Fibroblast of skin of left biceps (primary cell): ENCODE measurements at regions not wholly inside any gene's neighbourhood (a gene's known extent, or its start where the extent isn't known, plus 50 kb on each side); places are given as distances from the start of the nearest gene placed in this dataset.
"Not testable (repeated sequence)": the region's sequence is repeated elsewhere in the genome, so short reads cannot be mapped to it uniquely, and the experiment has no call there.

Experiments used
- DNase-seq, 2 experiments: peaks; one replicate each; pipeline ENCODE4 v3.0.0-alpha.2; 2013; ENCODE audit warnings: low read depth in 2 of 2

DNA sequence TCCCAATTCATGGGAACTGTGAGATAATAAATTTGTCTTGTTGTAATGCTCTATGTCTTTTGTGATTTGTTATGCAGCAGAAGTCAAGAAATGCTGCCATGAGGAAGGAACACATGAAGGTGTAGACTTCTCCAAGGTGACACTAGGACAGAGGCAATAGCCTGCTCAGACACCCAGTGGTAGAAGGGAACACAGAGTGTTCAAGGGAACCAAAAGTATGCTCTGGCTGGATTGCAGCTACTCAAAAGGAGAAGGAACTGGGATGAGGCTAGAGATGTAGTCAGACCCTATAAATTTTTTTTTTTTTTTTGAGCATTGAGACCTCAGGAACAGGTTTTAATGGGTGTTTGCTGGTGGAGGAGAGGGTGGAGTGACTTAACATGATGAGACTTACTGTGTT lies 232.5 kb downstream of the PARP8 start:
- no peak for DNase-seq

- no peak for DNase-seq
These were observed 234.6 kb downstream of the PARP8 start for GRCh38 chr5:50900952-50901510.

DNA sequence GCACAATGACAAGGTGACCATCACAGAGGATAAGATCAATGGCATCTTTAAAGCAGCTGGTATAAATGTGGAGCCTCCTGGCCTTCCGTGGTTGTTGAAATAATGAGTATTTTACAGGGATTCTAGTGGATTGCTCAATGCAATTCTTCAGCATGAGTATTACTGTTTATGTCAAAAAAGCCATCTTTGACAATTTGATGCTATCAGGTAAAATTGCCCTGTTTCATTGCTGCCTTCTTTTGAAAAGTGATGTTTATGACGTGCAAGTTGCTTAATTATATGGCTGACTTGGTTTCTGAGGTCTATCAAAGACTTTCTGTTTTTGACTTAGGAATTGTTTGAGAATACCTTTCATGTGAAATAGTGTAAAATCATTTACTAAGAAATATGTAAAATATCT lies 237.2 kb downstream of the PARP8 start:
- DNase-seq = no peak

- DNase-seq = no peak
These were observed 239.6 kb downstream of the PARP8 start for GRCh38 chr5:50905996-50906570.

- DNase-seq = not testable (repeated sequence)
These were observed 253.7 kb downstream of the PARP8 start for GRCh38 chr5:50920160-50920559.

DNA sequence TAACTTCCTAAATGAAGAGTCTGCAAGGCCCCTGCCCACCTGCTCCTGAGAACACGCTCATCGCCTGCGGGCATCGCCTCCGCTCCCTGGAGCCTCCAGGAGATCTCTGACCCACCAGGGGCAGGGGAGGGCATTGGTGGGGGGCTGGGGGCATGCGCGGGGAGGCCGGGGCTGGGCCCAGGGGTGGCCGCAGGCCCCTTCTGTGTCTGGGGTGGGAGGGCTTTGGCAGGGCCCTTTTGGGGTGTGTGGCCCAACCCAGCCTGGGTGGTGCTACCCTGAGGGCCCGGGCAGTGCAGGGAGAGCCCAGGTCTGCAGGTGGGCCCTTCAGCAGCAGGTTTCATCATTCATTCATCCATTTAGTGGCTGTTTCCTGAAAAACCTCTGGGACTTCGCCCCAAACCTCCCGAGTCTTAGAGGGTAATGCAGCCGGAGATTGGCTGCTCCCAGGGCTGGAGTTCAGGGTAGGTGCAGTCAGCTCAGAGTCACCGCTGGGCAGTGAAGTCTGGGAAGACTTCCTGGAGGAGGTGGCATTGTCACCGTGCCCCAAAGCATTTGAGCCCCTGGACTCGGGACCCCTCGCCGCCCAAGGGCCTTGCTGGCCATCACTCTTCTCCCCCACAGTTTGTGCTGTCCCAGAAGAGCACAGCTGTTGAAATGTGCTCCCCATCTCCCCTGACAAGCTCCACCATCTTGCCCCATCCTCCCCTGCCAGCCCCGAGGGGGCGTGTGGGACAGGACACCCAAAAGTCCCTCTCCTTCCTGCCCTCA lies 255.1 kb downstream of the PARP8 start:
- no peak for DNase-seq

- not testable (repeated sequence) for DNase-seq
These were observed 255.9 kb downstream of the PARP8 start for GRCh38 chr5:50922134-50922941.

- DNase-seq = no peak
These were observed 256.7 kb downstream of the PARP8 start for GRCh38 chr5:50922942-50923767.

- DNase-seq = no peak
These were observed 257.5 kb downstream of the PARP8 start for GRCh38 chr5:50923768-50924494.

DNA sequence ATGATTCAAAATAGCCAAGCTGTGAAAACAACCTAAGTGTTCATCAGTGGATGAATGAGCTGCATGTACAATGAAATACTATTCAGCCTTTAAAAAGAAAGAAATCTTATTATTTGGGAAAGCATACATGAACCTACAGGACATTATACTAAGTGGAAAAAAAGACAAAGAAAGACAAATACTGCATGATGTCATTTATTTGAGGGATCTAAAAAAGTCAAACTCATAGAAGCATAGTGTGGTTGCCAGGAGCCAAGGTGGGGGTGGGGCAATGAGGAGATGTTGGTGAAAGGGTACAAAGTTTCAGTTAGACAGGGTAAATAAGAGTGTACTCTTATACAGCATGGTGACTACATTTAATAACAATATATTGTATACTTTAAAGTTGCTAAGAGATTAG lies 261.5 kb downstream of the PARP8 start:
- DNase-seq = no peak

GRCh38 chr5:50929174-50929573 lies 262.7 kb downstream of the PARP8 start:
- DNase-seq = no peak

- no peak for DNase-seq
These were observed 267.9 kb downstream of the PARP8 start for GRCh38 chr5:50934343-50934742.

- DNase-seq = no peak
These were observed 278.7 kb downstream of the PARP8 start for GRCh38 chr5:50945139-50945538.

DNA sequence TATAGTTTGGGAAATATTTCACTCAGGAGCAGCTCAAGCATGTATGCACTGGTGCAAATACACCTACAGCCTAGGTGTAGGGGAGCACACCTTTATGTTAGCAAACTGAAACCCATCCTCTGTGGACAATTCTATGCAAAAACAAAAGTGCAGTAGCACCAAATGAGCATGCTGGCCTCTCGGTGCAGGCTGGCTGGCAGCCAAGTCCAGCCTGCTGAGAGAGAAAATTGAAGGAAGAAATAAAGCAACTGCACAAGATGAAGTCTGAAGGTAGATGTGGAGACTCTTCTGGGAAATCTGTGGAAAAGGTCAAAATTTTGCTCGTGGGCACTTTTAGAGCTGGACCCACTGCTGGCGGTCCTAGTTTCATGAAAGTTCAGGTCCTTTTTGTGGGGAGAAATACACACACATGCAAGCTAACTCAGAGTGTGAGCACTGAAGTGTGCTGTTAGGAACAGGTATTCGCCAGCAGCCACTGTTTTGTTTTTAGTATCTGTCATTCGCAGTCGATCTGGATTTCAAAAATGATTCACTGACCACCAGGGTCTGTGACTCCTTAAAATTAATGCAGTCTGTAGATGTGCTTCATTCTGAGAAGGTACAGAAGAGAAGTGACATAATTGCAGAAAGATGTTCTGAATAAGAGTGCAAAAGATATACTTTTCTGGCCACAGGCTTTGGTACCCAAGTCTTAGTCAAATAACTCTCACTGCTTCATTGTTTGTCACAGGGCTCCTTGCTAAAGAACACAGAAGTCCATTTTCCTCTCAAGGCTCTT lies 281.7 kb downstream of the PARP8 start:
- DNase-seq = no peak

- DNase-seq = no peak
These were observed 286.9 kb downstream of the PARP8 start for GRCh38 chr5:50953290-50953689.

- DNase-seq = no peak
These were observed 292.5 kb downstream of the PARP8 start for GRCh38 chr5:50958852-50959457.

DNA sequence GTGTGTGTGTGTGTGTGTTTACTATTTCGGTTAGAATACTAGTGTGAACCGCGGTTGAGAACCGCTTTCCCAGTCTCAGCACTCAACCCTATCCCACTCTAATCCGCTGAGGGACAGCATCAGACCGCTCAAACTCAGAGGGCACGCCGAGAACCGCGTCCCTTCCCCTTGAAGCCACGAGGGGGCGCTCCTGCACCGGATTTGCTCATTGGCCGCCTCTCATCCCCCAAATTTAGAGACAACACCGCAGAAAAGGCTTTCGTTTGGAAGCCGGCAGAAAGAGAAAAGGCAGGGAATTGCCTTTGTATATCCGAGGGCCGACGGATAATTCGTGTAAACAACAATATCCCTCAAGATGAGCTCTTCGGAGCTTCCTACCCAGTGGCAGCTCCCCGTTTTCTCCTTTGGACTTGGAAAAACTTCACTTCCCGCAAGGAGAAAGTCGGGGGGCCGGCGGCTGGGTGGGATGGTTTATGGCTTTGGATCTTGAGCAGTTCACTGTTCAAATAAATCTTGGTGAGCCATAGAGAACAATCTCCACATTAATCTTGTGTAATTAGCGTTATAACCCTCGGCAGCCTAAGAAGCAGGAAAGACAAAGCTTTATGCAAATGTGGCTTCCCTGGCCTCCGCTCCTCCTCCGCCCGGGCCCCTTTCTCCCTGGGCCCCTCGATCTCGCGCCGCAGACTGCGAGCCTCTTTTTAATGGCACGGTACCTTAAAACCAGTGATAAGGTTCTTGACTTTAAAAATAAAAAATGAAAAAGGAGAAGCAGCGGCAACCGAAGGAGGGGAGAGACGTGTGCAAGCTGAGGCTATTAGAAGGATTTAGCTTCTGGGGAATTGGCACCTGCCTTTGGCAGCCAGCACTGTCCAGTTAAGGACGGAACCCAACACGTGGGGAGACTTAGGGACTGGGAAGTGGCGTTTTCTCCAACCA lies 296.8 kb downstream of the PARP8 start:
- DNase-seq = peak in 1 of 2 experiments; percentile 7

DNA sequence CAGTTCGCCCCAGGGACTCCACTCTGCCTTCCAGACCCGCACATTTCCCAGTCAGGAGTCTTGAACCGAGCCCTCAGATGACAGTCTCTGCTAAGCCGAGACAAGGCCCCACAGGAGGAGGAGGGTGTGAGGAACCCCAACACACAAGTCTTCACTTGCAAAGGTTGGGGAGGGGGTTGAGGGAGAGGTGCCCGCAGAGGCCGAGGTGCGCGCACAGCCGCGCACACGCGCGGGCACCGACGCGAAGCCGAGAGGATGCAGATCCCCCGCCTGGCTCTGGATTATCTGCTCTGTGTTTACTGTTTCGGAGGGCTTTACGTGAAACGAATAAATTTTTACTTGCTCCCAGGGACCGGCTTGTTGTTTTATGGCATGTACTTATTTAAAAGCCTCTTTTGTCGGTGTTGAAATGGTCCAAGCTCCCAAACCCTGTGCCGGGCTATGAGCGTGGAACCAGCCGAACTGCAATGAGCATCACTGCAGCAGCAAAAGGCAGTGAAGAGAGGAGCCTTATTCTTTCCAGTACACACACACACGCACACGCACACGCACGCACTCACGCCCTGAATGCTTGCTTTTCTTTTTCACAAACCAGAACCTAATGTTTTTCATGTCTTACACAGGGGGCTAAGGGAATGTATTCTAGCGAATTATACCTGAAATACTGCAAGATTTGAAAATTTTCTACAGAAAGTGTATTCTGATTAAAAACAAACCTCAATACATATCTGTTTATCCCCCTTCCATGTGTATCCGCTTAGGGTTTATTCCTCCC lies 297.7 kb downstream of the PARP8 start:
- DNase-seq = no peak
